Hematopoietic multipotent progenitor cell treated with erythropoietin and hydrocortisone succinate and interleukin-3 and kit ligand, for 6 days (in vitro differentiated cells): ENCODE measurements at regions not wholly inside any gene's neighbourhood (a gene's known extent, or its start where the extent isn't known, plus 50 kb on each side); places are given as distances from the start of the nearest gene placed in this dataset.

Experiments
- DNase-seq: peaks from one replicate; pipeline ENCODE4 v3.0.0-alpha.2; 2015

DNA sequence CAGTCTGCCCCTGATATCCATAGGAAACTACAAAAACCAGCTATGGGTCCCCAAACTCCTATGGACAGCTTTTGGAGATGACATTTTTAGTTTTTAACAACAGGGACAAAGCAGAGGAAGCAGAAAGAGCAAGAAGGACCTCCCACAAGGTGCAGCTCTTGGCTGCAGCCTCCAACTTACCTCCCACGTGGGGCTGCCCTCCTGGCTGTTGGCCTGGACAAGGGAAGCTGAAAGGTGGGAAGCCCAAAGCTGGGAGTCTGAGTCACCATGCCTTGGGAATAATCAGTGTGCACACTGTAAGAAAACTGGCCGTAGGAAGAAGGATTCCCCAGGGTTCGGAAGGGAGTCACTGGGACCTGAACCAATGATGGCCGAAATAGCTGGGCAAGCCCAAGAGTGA lies 51.8 kb upstream of the PAX1 start:
- no peak for DNase-seq

DNA sequence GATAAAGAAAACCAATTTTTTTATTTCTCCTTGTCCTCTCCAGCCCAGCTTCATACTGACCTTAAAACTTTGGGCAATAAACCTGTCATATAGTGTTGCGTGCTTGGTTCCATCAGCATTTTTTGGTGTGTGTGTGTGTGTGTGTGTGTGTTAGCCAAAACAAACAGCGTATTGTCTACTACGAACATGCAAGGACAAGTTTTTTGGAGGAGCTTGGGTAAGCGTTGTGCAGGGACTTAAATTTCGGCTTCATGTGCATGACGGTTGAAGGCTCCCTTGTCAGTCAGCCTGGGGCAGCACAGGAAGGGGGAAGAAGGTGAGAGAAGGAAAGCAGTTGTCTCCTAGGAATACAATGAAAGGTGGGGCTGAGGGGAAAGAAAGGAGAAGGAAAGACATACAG lies 62.0 kb upstream of the PAX1 start:
- no peak for DNase-seq

DNA sequence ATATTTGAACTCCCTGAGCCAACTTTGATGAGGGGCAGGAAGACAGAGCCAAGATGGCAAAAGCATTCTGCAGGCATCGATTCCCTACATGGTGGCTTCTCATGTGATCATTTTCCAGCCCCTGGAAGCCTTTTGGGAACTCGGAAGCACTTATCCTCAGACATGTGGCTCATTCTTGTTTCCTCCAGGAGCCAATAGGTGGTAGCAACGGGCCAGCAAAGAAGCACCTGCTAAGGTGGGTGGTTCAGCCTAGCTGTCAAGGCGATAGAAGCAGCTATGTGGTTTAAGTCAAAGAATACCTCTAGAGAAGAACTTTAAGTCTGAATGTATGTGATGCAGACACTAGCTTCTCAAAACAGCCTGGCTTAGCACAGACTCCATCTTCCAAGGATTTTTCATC lies 64.9 kb upstream of the PAX1 start:
- peak; percentile 2 for DNase-seq

DNA sequence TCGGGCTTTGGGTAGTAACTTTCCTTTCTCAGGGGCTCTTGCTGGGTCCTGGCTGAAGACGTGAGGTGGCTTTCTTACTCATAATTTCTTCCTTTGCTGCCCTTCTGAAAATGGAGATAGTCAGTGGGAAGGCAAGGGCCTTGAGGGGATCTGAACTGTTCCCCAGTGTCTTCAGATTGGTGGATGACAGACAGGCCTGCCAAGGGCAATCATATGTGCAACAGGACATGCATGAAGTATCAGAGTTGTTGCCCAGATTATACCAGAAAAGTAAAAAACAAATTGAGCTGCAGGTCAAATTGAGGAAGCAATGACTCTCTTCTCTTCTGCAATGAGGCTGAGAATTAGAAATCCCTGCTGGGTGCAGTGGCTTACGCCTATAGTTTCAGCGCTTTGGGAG lies 71.6 kb upstream of the PAX1 start:
- DNase-seq, result no peak

DNA sequence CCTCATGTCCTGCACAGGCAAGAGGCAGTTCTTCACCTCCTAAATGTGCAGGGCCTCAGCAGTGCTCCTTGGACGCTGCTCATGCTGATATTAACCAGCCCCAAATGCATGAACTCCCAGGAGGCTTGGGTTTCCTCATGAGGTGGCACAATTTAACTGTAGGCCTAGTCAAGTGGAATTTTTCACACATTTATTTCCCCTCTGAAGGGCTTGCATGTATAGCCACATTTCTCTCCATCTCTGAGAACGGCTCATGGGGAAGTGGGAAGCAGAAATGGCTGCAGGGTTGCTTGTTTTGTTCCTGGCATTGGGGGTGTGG lies 72.8 kb upstream of the PAX1 start:
- DNase-seq, result no peak

DNA sequence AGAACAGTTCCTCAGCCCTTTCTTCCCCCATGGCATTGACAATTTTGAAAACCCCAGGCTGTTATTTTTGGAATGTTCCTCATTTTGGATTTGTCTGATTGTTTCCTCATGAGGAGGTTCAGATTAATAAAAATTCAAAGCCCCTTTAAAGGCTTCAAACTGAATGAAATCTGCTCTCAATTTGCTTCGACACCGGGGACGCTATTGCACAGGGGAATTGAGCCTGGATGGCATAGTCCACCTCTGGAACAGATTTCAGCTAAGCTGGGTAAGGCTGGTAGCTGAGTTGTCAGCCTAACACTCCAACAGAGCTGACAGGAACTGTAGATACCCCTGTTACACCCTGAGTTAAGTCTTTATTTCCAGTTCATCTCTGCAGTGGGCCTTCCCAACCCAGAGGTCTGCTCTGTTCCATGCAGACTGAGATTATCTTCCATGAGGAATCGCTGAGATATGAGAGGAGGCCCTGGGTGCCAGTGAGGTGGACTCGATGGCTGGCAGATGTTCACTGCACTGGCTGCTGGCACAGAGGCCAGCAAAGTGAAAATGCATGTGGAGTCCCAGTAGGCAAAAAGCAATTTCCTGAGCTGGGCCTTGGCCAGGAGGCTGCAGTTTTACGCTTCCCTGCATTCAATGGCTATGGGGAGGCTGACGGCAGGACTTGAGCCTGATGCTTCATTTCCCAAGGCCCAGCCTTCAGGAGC lies 73.3 kb upstream of the PAX1 start:
- DNase-seq, result no peak

DNA sequence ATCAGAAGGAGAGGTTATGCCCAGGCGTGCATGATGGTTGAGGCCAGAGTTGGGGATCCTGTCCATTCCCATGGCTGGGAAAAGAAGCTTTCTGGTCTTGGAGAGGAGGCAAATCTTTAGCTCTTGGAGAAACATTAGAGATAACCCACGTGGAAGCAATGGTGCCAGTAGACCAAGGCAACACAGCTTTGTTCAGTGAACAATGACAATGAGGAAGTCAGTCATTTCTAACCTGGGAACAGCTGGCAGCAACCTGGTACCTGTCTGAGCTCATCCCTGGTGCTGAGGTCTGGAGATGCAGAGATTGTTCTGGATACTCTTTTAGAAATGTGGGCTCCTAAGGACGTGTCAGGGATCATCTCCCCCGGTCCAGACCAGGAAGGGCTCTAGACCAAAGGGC lies 76.7 kb upstream of the PAX1 start:
- no peak for DNase-seq

DNA sequence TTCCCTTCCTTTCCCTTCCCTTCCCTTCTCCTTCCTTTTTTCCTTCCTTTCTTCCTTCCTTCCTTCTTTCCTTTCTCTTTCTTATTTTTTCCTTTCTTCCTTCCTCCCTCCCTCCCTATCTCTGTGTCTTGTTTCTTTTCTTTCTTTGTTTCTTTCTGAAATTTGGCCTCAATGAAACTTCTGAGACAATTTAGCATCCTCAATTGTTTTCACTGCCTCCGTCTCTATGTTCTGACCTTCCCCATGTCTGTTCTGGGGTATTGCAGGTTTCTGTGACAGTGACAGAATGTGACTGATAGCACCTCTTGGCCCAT lies 81.7 kb upstream of the PAX1 start:
- DNase-seq, result no peak

DNA sequence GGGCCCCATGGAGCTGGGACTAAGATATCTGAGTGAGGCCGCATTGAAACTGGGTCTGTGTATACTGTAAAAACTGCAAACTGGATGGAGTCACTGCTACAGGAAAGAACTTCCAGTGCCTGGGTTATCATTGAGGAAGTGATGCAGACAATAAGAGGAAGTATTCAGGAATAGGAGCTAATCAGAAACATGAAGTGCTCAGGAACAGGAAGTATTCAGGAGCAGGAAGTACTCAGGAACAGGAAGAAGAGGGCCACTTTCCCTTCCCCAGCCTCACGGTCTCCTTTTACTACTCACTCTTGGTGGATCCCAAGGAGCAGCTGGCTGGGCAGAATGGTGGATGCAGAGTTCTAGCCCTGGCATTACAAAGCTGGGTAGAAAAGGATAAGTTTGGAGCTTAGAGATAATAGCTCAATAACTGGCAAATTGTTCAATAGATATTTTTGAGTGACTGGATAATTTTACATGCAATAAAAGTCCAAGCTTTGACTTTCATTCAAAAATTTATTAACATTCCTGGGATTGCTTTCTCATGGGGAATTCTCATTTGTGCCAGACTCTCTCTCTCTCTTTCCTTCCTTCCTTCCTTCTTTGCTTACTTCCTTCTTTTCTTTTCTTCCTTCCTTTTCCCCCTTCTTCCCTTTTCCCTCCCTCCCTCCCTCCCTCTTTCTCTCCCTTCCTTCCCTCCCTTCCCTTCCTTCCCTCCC lies 82.2 kb upstream of the PAX1 start:
- DNase-seq, result no peak

DNA sequence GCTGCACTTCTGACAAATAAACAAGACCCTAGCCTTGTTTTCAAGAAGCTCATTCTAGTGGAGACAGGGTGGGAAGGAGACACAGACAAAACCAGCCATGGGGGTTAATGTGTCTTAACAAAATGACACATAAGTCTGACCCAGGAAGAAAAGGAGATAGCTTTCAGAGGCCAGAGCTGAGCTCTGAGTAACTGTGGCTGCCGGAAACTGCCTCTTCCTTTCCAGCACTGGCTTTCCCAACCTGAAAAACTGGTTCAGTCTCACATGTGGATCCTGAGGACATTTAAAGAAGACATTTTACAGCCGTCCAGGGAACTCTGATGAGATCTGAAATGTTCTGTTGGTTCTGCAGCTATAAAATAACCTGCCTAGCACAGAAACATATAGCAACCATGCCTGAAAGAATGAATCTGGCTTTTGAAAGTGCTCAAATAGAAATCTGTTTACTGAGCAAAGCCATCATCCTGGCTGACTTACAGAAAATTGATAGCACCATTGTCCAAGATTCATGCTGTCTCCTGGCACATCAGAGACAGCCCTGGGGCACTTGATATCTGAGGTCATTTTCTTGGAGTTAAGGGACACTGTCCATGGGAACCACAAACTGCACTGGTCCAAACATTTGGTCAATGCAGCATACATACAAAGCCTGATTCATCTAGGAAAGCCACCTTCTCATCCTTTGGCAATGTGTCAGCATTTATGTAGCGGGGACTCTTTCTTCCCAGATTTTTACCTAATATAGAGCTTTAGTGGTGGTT lies 83.2 kb upstream of the PAX1 start:
- no peak for DNase-seq

DNA sequence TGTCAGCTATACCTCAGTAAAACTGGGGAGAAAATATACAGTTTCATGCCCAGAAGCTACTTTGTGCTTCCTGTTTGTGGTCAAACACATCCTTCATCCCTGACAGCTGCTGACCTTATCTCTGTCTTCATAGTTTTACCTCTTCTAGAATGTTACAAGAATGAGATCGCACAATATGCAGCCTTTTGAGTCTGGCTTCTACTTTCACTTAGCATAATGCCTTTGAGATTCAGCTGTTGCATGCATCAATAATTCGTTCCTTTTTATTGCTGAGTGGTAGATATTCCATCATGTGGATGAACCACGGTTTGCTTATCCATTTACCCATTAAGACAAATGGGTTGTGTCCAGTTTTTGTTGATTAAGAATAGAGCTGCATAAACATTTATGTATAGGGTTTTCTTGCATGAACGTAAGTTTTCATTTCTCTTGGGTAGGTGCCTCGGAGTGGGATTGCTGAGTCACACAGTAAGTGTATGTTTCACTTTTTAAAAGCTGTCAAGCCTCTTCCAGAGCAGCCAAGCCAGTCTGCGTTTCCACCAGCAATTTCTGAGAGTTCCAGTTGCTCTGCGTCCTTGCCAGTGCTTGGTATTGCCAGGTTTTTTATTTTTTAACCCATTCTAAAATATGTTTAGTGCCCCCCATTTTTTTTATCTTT lies 86.6 kb upstream of the PAX1 start:
- DNase-seq, result no peak

DNA sequence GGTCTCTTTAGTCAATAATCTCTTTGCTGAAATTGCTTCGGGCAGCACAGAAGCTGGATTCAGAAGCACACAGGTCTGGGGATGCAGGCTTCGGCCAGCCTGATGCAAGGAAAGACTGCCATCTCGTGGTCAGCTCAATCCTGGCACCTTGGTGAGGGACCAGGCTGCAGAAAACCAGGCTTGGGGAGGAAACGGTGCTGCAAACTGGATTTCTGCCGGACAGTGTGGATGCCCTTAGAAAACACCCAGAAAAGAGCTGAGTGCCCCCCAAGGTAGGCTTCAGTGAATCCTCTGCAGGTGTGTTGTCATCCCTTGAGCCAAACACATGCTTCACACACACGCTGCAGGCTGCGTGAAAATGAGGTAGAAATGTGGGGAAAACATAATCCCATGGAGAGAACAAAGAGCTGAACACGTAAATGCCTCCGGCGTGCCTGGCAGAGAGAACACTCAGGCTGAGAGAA lies 89.8 kb upstream of the PAX1 start:
- DNase-seq, result peak; percentile 62

DNA sequence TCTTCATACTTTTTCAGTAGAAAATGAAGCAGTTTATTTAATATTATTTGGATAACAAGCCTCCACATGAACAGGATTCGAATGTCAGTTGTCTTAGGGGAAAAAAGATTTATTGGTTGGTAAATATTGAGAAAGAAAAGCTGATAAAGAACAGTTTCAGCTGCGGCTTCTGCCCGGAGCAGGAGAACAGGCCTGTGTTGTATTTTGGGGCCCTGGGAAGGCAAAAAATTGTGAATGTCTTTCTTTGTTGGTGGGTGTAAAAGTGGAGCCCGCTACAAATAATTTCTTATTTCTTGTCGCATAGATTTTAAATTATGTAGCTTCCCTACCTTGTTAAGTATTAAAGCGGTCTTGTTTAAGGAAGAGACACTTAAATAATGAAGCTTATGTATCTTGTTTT lies 90.5 kb upstream of the PAX1 start:
- DNase-seq, result no peak

DNA sequence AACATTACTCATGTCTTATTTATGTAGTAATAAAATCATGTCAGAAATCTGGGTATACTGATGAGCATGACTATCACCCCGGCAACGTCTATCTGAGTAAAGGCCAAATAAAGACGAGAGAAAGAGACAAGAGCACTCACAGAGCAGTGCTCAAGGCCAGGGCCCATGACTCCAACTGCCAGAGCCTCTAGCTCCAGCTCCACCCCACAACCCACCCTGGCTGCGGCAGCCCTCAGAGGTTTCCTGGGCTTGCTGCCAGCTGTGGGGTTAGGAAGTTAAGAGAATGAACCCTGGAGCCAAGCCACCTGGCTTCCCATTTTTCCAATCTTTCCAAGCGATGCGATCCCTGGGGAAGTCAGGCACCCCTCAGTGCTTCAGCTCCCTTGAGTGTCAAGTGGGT lies 92.0 kb upstream of the PAX1 start:
- no peak for DNase-seq

DNA sequence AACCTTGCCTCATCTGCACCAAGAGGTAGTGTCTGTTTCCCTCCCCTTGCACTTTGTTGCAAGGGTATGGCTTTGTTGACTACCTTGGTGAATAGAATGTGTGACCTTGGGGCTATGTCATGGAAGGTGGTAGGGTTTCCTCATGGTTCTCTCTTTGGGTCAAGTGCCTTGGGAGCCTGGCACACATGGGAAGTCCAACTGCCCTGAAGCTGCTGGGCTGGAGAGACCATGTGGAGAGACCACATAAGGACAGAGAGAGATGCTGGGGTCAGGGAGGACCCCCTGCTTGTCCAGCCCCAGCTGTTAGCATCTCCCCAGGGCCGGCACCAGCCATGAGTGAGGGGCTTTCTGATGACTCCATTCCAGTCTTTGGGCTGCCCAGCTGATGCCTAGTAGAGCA lies 95.5 kb upstream of the PAX1 start:
- no peak for DNase-seq

DNA sequence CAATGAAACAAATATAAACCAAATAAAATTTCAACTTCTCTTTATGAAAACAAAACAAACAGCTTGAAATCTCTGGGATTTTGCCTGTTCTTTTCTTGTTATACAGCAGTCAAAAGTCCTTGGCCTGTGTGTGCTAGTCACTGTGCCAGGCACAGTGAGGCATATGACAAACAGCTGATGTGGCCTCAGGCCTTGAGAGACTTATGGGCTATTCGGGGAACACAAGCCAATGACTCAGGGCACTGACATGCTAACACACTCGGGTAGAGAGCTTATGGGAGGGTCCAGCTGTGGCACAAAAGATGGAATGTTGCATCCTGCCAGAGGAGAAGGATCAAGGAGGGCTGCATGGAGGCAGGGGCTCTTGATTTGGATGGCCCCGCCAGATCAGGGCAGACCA lies 95.4 kb upstream of the NKX2-2 start:
- DNase-seq, result no peak

DNA sequence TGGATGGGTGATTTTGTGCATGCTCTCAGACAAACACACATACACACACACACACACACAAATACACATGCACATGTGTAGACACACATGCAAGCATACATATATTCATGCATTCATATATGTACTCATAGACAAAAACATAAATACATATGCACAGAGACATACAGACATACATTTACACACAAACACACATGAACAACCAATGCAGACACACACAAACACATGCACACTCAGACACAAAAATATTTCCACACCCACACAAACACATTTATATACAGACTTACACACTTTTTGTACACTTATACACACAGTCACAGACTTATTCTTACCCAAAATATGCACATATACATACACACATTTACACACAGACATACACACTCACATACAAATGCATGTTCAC lies 94.9 kb upstream of the NKX2-2 start:
- DNase-seq, result no peak

DNA sequence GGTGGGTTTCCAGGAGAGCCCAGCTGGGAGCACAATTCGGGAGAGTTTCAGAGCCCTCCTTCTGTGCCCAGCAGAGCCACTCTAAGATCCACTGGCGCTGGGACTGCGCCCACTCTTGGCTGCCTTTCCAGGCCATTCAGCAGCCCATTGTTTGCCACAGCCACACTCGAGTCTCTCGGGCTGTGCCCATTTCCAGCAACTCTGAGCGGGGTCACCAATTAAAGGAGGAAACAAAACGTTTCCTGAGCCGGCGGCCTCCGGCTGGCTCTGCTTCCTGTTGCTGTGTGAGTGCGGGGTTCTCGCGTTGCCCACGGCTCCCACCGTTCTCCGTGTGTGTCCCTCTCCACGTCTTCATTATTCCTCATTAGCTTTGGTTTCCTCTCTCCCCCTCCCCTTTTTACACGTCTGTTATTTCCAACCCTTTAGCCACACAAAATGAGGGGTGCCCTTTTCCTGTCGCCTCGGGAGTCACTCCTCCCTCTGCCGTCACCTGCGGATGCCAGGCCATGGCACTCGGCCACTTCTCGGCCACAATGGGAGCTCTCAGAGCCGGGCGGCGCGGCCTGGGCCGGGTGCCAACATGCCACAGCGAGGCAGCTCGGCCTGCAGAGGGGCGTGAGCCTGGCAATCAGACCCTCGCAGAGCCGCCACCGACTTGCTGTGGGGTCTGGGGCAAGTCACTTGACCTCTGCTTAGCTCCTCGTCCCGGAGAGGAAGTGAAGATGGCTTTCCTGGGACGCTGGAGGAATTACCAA lies 94.3 kb upstream of the NKX2-2 start:
- no peak for DNase-seq

DNA sequence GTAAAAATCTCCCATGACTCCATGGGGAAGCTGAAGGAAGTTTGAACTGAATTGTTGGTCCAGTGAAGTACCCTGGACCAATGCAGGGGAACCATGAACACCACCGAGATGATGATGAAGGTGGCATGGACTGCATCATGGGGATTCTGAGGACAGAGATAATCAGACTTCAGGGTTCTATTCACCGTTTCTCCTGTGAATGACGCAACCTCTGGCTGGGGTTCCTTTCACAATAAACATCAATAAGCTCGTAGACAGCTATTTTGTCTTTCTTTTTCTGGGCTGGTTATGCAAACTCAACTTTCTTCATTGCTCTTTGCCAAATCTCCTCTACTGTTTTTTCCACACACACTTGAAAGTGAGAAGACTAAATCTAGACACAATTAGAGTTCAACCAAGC lies 87.9 kb upstream of the NKX2-2 start:
- DNase-seq, result no peak

DNA sequence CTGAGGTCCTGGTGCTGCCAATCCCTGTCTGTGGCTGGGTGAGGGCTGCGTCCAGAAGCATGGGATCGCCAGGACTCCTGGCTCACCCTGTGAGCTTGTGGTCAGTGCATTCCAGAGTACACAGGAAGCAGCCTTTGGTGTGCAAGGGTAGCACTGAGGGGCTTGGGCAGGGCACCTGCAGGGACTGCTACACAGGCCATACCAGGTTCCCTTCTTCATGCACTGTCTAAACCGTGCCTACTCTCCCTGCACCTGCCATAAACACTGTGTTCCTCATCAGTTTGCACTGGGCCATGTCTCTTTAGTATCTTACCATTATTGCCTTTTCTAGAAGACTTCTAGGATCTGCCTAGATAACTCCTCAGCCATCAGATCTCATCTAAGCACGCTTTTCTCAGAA lies 72.8 kb upstream of the NKX2-2 start:
- DNase-seq, result no peak

DNA sequence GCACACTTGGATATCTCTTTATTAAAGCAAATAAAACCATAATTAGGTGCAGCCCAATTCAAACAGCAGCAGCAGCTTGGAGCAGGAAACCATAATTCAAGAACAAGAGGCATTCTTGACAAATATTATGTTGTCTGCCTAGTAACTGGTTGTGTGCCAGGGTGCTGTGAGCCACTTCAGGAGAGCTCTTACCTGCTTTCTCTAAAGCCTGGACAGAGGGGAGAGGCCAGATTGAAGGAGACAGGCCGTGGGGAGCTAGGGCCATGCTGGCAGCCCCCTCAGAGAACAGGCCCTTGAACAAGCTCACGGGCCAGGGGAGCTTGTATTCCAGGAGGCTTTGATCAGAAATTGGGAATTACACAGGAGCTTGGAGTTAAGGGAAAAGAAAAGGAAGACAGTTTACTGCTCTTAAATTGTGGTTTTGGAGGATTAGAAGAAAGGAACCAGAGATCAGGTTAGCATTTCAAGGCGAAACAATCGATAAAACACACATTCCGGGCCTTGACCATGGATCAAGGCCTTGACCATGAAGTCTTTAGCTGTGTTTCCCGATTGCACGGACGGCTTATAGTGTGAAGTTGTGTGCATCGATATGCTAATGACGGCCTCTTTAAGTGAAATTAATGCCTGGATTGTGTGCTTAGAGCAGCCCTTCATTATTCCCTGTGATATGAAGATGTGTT lies 69.8 kb upstream of the NKX2-2 start:
- DNase-seq, result no peak

DNA sequence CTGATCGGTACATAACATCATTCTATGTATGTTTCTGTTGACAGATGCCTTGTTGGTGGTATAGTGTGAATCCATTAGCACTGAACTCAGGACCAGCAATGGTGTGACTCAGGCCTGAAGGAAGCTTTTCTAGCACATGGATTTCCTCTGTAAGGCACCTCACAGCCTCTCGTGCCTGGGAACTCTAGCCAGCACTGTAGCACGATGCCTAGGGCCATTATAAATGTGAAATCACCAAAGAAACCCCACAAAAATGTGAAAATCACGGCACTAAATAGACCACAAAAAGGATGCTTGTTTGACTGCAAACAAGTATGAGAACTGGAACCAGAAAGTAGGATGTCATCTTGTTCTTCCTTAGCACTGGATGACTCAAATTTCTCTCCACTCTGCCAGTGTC lies 63.7 kb upstream of the NKX2-2 start:
- DNase-seq, result no peak
